ENCODE measurements at regions not wholly inside any gene's neighbourhood (a gene's known extent, or its start where the extent isn't known, plus 50 kb on each side); places are given as distances from the start of the nearest gene placed in this dataset.

DNA sequence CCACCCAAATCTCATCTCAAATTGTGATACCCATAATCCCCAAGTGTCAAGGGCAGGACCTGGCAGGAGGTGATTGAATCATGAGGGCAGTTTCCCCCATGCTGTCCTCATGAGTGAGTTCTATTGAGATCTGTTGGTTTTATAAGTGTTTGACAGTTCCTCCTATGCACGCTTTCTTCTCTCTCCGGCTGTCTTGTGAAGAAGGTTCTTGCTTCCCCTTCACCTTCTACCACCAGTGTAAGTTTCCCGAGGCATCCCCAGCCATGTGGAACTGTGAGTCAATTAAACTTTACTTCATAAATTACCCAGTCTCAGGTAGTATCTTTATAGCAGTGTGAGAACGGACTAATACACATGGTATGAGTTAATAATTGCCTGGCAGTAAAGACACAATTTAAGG lies 581.7 kb upstream of the AMOT start:
- TF ChIP-seq, protein P1, sequence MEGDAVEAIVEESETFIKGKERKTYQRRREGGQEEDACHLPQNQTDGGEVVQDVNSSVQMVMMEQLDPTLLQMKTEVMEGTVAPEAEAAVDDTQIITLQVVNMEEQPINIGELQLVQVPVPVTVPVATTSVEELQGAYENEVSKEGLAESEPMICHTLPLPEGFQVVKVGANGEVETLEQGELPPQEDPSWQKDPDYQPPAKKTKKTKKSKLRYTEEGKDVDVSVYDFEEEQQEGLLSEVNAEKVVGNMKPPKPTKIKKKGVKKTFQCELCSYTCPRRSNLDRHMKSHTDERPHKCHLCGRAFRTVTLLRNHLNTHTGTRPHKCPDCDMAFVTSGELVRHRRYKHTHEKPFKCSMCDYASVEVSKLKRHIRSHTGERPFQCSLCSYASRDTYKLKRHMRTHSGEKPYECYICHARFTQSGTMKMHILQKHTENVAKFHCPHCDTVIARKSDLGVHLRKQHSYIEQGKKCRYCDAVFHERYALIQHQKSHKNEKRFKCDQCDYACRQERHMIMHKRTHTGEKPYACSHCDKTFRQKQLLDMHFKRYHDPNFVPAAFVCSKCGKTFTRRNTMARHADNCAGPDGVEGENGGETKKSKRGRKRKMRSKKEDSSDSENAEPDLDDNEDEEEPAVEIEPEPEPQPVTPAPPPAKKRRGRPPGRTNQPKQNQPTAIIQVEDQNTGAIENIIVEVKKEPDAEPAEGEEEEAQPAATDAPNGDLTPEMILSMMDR (conservative IDR thresholded peaks at IDR 0.05; ENCODE audit: low read depth, low read length) = no peak
- no peak for TF ChIP-seq EZH2 (IDR thresholded peaks at IDR 0.05; ENCODE audit: low read length, unreplicated experiment)
